H1 (cell line): ENCODE measurements at regions not wholly inside any gene's neighbourhood (a gene's known extent, or its start where the extent isn't known, plus 50 kb on each side); places are given as distances from the start of the nearest gene placed in this dataset.
A peak's percentile ranks its signal among the peaks of the same experiment; 100 is the strongest.

ENCODE experiments used
- EGR1 ChIP-seq: IDR thresholded peaks from 2 replicates; pipeline ENCODE4 v1.6.1; 2011; ENCODE audit warnings: low read depth, low read length, borderline replicate concordance
- POU5F1 ChIP-seq: IDR thresholded peaks from 2 replicates; pipeline ENCODE4 v1.6.1; 2011; ENCODE audit warnings: low read depth, mild to moderate bottlenecking, low read length, moderate library complexity
- RAD21 ChIP-seq, 2 experiments: IDR thresholded peaks in 1 of 2; conservative IDR thresholded peaks in 1 of 2; 2 replicates each; pipeline ENCODE4 v1.6.1; 2011; ENCODE audit warnings: low read depth in 2 of 2, low read length in 2 of 2, improper control_type of control experiment in 1 of 2, inconsistent platforms in 1 of 2, mild to moderate bottlenecking in 1 of 2, moderate library complexity in 1 of 2

- TF ChIP-seq RAD21 (IDR thresholded peaks at IDR 0.05 in 1 of 2, conservative IDR thresholded peaks at IDR 0.05 in 1 of 2; ENCODE audit: low read depth in 2 of 2, low read length in 2 of 2) (peak; percentile 14 to 21; a peak in 2 of 4 replicates), POU5F1 (no peak), EGR1 (no peak)
Observed at GRCh38 chr2:183709829-183710228, 585.6 kb downstream of the NUP35 start (continued).
